Fibroblast of mammary gland (primary cell): ENCODE measurements at regions not wholly inside any gene's neighbourhood (a gene's known extent, or its start where the extent isn't known, plus 50 kb on each side); places are given as distances from the start of the nearest gene placed in this dataset.

Source experiments
- DNase-seq: peaks from one replicate; pipeline ENCODE4 v3.0.0-alpha.2; 2010; ENCODE audit warnings: low read depth
- H3K4me3 ChIP-seq: 2 replicates; pipeline ENCODE4 v1.5.1; 2011; ENCODE audit warnings: low read depth, mild to moderate bottlenecking, low read length, moderate library complexity; ENCODE audit not compliant: control insufficient read depth
- TF ChIP-seq, protein P1 (sequence below): conservative IDR thresholded peaks from 2 replicates; pipeline ENCODE4 v1.5.1; 2011; ENCODE audit warnings: low read depth, low read length, inconsistent platforms; ENCODE audit not compliant: control insufficient read depth, insufficient read depth

- no peak for DNase-seq
- no peak overlapping the region for H3K4me3 ChIP-seq
- TF ChIP-seq, protein P1, sequence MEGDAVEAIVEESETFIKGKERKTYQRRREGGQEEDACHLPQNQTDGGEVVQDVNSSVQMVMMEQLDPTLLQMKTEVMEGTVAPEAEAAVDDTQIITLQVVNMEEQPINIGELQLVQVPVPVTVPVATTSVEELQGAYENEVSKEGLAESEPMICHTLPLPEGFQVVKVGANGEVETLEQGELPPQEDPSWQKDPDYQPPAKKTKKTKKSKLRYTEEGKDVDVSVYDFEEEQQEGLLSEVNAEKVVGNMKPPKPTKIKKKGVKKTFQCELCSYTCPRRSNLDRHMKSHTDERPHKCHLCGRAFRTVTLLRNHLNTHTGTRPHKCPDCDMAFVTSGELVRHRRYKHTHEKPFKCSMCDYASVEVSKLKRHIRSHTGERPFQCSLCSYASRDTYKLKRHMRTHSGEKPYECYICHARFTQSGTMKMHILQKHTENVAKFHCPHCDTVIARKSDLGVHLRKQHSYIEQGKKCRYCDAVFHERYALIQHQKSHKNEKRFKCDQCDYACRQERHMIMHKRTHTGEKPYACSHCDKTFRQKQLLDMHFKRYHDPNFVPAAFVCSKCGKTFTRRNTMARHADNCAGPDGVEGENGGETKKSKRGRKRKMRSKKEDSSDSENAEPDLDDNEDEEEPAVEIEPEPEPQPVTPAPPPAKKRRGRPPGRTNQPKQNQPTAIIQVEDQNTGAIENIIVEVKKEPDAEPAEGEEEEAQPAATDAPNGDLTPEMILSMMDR, result no peak
Observed at GRCh38 chr1:56227886-56228285, 351.5 kb downstream of the PLPP3 start.

- TF ChIP-seq, protein P1, result no peak
- DNase-seq, result no peak
- no peak overlapping the region for H3K4me3 ChIP-seq
Observed at GRCh38 chr1:56227401-56227800, 352.0 kb downstream of the PLPP3 start.

GRCh38 chr1:56225964-56226815 is 353.2 kb downstream of the PLPP3 start:
- H3K4me3 ChIP-seq, result no peak overlapping the region
- TF ChIP-seq, protein P1, result no peak
- no peak for DNase-seq

DNA sequence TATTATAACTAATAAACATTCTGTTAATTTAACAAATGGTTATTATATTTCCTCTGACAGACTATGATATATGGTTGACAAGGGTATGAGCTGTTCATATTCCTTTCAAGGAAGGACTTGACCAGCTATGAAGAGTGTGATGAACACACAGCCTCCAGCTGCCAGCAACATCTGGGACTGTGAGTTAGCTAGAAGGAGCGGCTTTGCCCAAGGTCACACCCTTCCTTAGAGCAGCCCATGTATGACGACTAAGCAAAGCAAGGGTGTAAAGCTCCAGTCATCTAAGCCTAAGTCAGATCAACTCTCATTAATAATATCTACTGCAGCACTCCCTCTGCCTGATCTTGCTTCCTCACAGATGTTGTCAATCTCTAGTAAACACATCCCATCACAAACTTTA is 355.4 kb downstream of the PLPP3 start:
- TF ChIP-seq, protein P1, result no peak
- peak; percentile 44 for DNase-seq
- no peak overlapping the region for H3K4me3 ChIP-seq

DNA sequence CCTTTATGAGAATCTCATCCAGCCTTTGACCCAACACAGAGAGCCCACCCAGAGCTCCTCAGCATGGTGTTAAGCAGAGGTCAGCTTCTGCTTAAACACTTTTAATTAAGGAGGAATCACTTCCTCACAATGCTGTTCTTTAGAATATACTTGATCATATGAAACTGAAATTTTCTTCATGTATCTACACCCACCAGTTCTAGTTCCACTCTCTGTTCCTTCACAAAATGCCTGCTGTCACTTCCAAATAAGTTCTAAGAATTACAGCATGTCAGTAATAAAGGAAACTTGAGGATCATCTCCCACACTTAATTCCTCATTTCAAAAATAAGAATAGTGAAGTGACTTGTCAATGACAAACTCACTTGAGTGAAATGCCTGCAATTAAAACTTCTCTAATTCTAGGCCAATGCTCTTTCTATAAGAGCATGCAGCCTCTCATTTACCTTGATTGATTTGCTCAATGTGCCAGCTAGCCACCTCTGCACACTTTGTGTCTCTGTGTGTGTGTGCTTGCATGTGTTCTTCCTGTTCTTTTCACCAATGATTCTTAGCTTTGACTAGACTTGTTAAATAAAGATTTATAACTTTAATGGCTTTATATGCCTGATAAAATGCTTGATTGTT is 356.3 kb downstream of the PLPP3 start:
- H3K4me3 ChIP-seq, result no peak overlapping the region
- no peak for DNase-seq
- TF ChIP-seq, protein P1, result no peak

DNA sequence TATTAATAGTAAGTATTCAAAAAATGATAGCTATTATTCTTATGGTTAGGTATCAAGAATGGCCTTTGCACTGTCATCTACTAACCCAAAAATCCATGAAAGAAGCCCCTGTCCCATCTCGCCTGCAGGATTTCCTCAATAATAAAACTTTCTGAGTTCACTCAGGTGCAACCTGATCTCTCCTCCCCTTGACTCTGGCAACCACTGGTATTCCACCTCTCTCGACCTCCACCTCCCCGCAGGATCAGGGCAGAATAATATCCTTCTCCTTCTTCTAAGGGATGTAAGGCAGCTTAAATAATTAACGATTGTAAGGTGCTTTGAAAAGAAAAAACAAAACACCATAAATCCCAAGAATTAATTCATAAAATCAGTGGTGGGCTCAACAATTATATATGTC is 359.3 kb downstream of the PLPP3 start:
- TF ChIP-seq, protein P1, result no peak
- no peak for DNase-seq

More for the DNA sequence above, 359.3 kb downstream of the PLPP3 start:
- H3K4me3 ChIP-seq, result no peak overlapping the region
